Testis (tissue), 2 donors: ENCODE measurements at regions not wholly inside any gene's neighbourhood (a gene's known extent, or its start where the extent isn't known, plus 50 kb on each side); places are given as distances from the start of the nearest gene placed in this dataset.

Experiments used
- DNase-seq: peaks from one replicate; pipeline ENCODE4 v3.0.0-alpha.2; 2019
- H3K27ac ChIP-seq, 2 donors: fragments of 200-600 bp; sonication (generic); one replicate each; pipeline ENCODE4 v1.5.1; 2019
- H3K27me3 ChIP-seq: fragments of 200-600 bp; sonication (generic); one replicate; pipeline ENCODE4 v1.5.1; 2019
- H3K36me3 ChIP-seq: fragments of 200-600 bp; sonication (generic); one replicate; pipeline ENCODE4 v1.5.1; 2017; ENCODE audit warnings: low read depth; ENCODE audit errors: missing control alignments
- H3K4me1 ChIP-seq: fragments of 200-600 bp; sonication (generic); one replicate; pipeline ENCODE4 v1.5.1; 2019
- H3K4me3 ChIP-seq, 2 donors: fragments of 200-600 bp; sonication (generic); one replicate each; pipeline ENCODE4 v1.5.1; 2017 to 2019
- H3K9me3 ChIP-seq: fragments of 200-600 bp; sonication (generic); one replicate; pipeline ENCODE4 v1.5.1; 2017
- POLR2A ChIP-seq: fragments of 450-650 bp; IDR thresholded peaks from one replicate; pipeline ENCODE4 v1.6.1; 2017; ENCODE audit warnings: antibody characterized with exemption, mild to moderate bottlenecking, moderate library complexity
- WGBS, 2 donors: methylation state at CpG; one replicate each; pipeline ENCODE4 v1.1.5; 2018; 5-methylcytosine and 5-hydroxymethylcytosine counted together
- intact Hi-C: fragments of 100-400 bp; cut with DNase I; formaldehyde crosslinking; loops from one replicate; pipeline ENCODE4 v1.15.1; 2023; ENCODE audit warnings: low total_unique reads
- TF ChIP-seq, protein P1 (sequence below), 3 experiments: fragments of 450-650 bp in 2 of 3; fragments of 200-600 bp in 1 of 3; sonication (generic) in 1 of 3; IDR thresholded peaks; one replicate each; pipeline ENCODE4 v1.5.1; 2016 to 2019; ENCODE audit warnings: antibody characterized with exemption in 3 of 3, mild to moderate bottlenecking in 2 of 3, moderate library complexity in 1 of 3

DNA sequence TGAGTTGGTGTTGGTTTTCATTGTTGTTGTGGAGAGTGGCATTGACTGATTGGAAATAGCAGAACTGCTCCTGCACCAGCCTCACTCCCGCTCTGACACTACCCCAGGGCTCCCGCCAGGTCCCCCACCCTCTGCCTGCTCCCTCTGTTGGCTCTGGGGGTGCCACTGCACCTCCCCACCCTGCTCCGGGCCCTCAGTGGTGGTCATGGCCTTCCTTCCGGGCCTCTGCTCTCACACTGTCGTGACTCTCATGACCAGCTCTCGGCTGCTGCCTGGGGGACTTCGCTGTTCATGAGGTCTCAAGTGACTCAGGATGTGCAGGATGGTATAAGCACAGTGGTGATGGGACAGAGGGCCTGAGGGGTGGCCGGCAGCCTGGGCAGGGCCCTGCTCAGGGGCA is 113.2 kb downstream of the MARCHF4 start:
- no peak for DNase-seq
- H3K4me1 ChIP-seq: no peaks in the 10 kb centered on the region
- no peaks in the 10 kb centered on the region for H3K27me3 ChIP-seq
- no peak for TF ChIP-seq POLR2A
- TF ChIP-seq, protein P1, sequence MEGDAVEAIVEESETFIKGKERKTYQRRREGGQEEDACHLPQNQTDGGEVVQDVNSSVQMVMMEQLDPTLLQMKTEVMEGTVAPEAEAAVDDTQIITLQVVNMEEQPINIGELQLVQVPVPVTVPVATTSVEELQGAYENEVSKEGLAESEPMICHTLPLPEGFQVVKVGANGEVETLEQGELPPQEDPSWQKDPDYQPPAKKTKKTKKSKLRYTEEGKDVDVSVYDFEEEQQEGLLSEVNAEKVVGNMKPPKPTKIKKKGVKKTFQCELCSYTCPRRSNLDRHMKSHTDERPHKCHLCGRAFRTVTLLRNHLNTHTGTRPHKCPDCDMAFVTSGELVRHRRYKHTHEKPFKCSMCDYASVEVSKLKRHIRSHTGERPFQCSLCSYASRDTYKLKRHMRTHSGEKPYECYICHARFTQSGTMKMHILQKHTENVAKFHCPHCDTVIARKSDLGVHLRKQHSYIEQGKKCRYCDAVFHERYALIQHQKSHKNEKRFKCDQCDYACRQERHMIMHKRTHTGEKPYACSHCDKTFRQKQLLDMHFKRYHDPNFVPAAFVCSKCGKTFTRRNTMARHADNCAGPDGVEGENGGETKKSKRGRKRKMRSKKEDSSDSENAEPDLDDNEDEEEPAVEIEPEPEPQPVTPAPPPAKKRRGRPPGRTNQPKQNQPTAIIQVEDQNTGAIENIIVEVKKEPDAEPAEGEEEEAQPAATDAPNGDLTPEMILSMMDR (IDR thresholded peaks at IDR 0.05): no peak
- 89 to 95% methylated on average over 5 to 8 of the region's 8 CpGs for WGBS, 2 donors
- H3K4me3 ChIP-seq: no peak overlapping the region
- H3K9me3 ChIP-seq: no peaks in the 10 kb centered on the region
- intact Hi-C loops: no loop called here
- no peak overlapping the region for H3K27ac ChIP-seq
- H3K36me3 ChIP-seq: no peaks in the 10 kb centered on the region

DNA sequence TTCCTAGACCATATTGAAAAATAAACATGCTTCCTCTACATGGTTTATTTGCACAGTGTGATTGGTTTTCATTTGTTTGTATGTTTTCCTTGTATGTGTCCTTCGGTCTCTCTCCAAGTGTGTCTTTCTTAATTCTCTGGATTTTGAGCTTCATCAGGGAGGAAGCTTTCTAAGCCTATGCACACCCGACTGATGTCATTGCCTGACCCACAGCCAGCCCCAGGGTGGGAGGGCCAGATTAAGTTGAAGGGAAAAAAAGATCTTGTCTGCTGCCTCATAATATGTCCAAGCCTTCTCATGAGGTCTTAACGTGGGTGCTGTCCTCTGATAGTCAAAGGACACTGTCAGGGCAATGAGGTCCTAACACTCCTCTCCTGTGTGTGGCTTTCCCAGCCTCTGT is 115.2 kb downstream of the MARCHF4 start:
- Histone ChIP-seq H3K9me3 (no peaks in the 10 kb centered on the region), H3K27me3 (no peaks in the 10 kb centered on the region), H3K4me1 (no peaks in the 10 kb centered on the region), H3K36me3 (no peaks in the 10 kb centered on the region), H3K4me3 (no peak overlapping the region), H3K27ac (no peak overlapping the region)
- no peak for DNase-seq
- WGBS, 2 donors: 76 to 79% methylated on average over 3 of the region's 3 CpGs
- intact Hi-C loops: no loop called here
- TF ChIP-seq POLR2A: no peak
- TF ChIP-seq, protein P1 (IDR thresholded peaks at IDR 0.05): no peak
